HEK293T (cell line): ENCODE measurements at regions not wholly inside any gene's neighbourhood (a gene's known extent, or its start where the extent isn't known, plus 50 kb on each side); places are given as distances from the start of the nearest gene placed in this dataset.

Source experiments
- CTCF ChIA-PET: fragments of 350-600 bp; formaldehyde crosslinking; extraction: SDS; loops from one replicate; lab custom pipeline; 2021; ENCODE audit warnings: antibody characterized with exemption, inconsistent platforms; lab: Yijun Ruan, JAX
- POLR2A ChIA-PET: fragments of 350-600 bp; formaldehyde crosslinking; extraction: SDS; loops from one replicate; lab custom pipeline; 2020; ENCODE audit warnings: antibody characterized with exemption, inconsistent platforms; lab: Yijun Ruan, JAX
- DNase-seq: peaks from one replicate; pipeline ENCODE4 v3.0.0; 2012; ENCODE audit warnings: mixed read lengths; ENCODE audit errors: extremely low spot score
- ARNT ChIP-seq: fragments of 450-650 bp; IDR thresholded peaks from 2 replicates; pipeline ENCODE4 v1.6.1; 2017; ENCODE audit warnings: mild to moderate bottlenecking
- BHLHE40 ChIP-seq: fragments of 450-650 bp; IDR thresholded peaks from 2 replicates; pipeline ENCODE4 v1.6.1; 2016; ENCODE audit warnings: mild to moderate bottlenecking, moderate library complexity, borderline replicate concordance
- CTBP1 ChIP-seq: fragments of 450-650 bp; IDR thresholded peaks from 2 replicates; pipeline ENCODE4 v1.6.1; 2016; ENCODE audit warnings: borderline replicate concordance
- ELF4 ChIP-seq: fragments of 450-650 bp; IDR thresholded peaks from 2 replicates; pipeline ENCODE4 v1.6.1; 2017; ENCODE audit warnings: antibody characterized with exemption
- FOXA1 ChIP-seq: fragments of 450-650 bp; IDR thresholded peaks from 2 replicates; pipeline ENCODE4 v1.6.1; 2016; ENCODE audit warnings: mild to moderate bottlenecking
- FOXK2 ChIP-seq: fragments of 450-650 bp; IDR thresholded peaks from 2 replicates; pipeline ENCODE4 v1.6.1; 2016; ENCODE audit warnings: mild to moderate bottlenecking
- FOXM1 ChIP-seq: fragments of 450-650 bp; IDR thresholded peaks from 2 replicates; pipeline ENCODE4 v1.6.1; 2017; ENCODE audit warnings: mild to moderate bottlenecking, borderline replicate concordance
- HDGF ChIP-seq: fragments of 450-650 bp; IDR thresholded peaks from 2 replicates; pipeline ENCODE4 v1.6.1; 2017; ENCODE audit warnings: antibody characterized with exemption, borderline replicate concordance
- L3MBTL2 ChIP-seq: fragments of 450-650 bp; conservative IDR thresholded peaks from 2 replicates; pipeline ENCODE4 v1.6.1; 2016; ENCODE audit warnings: mild to moderate bottlenecking
- LEF1 ChIP-seq: fragments of 450-650 bp; IDR thresholded peaks from 2 replicates; pipeline ENCODE4 v1.6.1; 2017; ENCODE audit warnings: mild to moderate bottlenecking, borderline replicate concordance
- NFRKB ChIP-seq: fragments of 450-650 bp; IDR thresholded peaks from 2 replicates; pipeline ENCODE4 v1.6.1; 2016; ENCODE audit warnings: mild to moderate bottlenecking, moderate library complexity
- PKNOX1 ChIP-seq: fragments of 450-650 bp; IDR thresholded peaks from 2 replicates; pipeline ENCODE4 v1.6.1; 2016
- SP1 ChIP-seq: fragments of 450-650 bp; IDR thresholded peaks from 2 replicates; pipeline ENCODE4 v1.6.1; 2017
- SUZ12 ChIP-seq: fragments of 450-650 bp; IDR thresholded peaks from 2 replicates; pipeline ENCODE4 v1.6.1; 2016; ENCODE audit warnings: mild to moderate bottlenecking
- TARDBP ChIP-seq: fragments of 450-650 bp; IDR thresholded peaks from 2 replicates; pipeline ENCODE4 v1.6.1; 2016
- ZNF384 ChIP-seq: fragments of 450-650 bp; IDR thresholded peaks from 2 replicates; pipeline ENCODE4 v1.6.1; 2016

DNA sequence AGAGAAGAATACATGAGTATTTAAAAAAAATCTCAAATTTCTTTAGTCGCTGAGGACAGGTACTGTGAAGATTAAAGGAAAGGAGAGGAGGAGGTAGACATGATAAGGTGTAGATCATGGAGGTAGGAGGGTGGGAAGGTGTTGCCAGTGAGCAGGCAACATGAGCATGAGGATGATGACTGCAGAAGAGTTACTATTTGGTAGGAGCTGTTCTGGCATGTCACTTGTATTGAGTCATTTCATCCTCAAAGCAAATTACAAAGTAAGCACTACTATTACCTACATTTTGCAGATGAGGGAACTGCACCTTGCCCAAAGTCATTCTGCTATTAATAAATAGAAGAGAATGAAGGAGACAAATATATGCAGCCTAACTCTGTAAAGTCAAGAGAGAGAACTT is 435.8 kb upstream of the KLF12 start:
- CTCF ChIA-PET: no interaction called here
- TF ChIP-seq PKNOX1 (no peak), SP1 (no peak), ELF4 (no peak), NFRKB (no peak), BHLHE40 (no peak), L3MBTL2 (no peak), TARDBP (no peak)
- POLR2A ChIA-PET: no interaction called here
- DNase-seq: no peak

- POLR2A ChIA-PET: no interaction called here
- CTCF ChIA-PET: interaction anchor here (0.6 to 1.8 kb wide), 2 partner anchors 102 to 651 kb away, joined by 3 to 4 read pairs; no protein-coding TSS in a partner anchor
- TF ChIP-seq PKNOX1 (no peak), NFRKB (no peak), BHLHE40 (no peak), ELF4 (no peak), FOXK2 (no peak), HDGF (no peak), ARNT (no peak), FOXA1 (no peak), SUZ12 (no peak)
- DNase-seq: no peak
Measured at GRCh38 chr13:74569251-74569650, 435.0 kb upstream of the KLF12 start.

- ChIA-PET CTCF (no interaction called here), POLR2A (no interaction called here)
- DNase-seq: no peak
- TF ChIP-seq BHLHE40 (no peak), ELF4 (no peak), ZNF384 (no peak), SUZ12 (no peak), LEF1 (no peak), FOXK2 (no peak), PKNOX1 (no peak), L3MBTL2 (no peak), HDGF (no peak), CTBP1 (no peak), FOXM1 (no peak), FOXA1 (no peak), ARNT (no peak), NFRKB (no peak), TARDBP (no peak), SP1 (no peak)
Measured at GRCh38 chr13:74567485-74567884, 433.3 kb upstream of the KLF12 start.

- ChIA-PET POLR2A (no interaction called here), CTCF (no interaction called here)
- TF ChIP-seq CTBP1: no peak
- no peak for TF ChIP-seq BHLHE40
- TF ChIP-seq HDGF: no peak
- TF ChIP-seq NFRKB: no peak
- TF ChIP-seq ZNF384: no peak
- TF ChIP-seq PKNOX1: no peak
- no peak for TF ChIP-seq FOXA1
- no peak for TF ChIP-seq LEF1
- no peak for TF ChIP-seq TARDBP
- TF ChIP-seq FOXK2: no peak
- no peak for TF ChIP-seq L3MBTL2
- no peak for TF ChIP-seq FOXM1
- TF ChIP-seq ARNT: no peak
- no peak for TF ChIP-seq SUZ12
- no peak for TF ChIP-seq ELF4
- no peak for TF ChIP-seq SP1
- no peak for DNase-seq
Measured at GRCh38 chr13:74562381-74562780, 428.2 kb upstream of the KLF12 start.

DNA sequence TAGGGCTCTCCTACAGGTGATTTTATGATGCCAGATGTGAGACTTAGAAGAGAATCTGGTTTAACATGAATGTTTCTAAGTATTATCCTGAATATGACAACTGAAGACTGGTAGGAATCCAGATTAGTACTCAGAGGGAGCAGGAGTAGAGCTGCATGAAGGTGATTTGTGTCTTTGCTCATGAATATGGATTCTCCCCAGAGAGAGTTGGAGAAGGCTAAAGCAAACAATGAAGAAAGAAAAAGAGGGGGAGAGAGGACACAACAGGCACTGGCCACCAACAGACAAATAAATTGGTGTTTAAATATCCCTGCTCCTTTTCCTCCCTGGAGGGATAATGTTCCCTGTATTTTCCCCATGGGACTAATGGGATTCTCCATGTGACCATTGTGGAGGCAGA is 427.0 kb upstream of the KLF12 start:
- no peak for DNase-seq
- CTCF ChIA-PET: no interaction called here
- POLR2A ChIA-PET: no interaction called here
- TF ChIP-seq L3MBTL2 (no peak), ZNF384 (no peak), BHLHE40 (no peak)

GRCh38 chr13:74560325-74560724 is 426.1 kb upstream of the KLF12 start:
- no peak for DNase-seq
- ChIA-PET CTCF (no interaction called here), POLR2A (no interaction called here)
- TF ChIP-seq HDGF (no peak), FOXA1 (no peak), ELF4 (no peak), ARNT (no peak), BHLHE40 (no peak), LEF1 (no peak), PKNOX1 (no peak), CTBP1 (no peak), SUZ12 (no peak), ZNF384 (no peak), L3MBTL2 (no peak), SP1 (no peak), FOXK2 (no peak), FOXM1 (no peak), NFRKB (no peak), TARDBP (no peak)
